SK-N-SH treated with all-trans-retinoic acid at 6 μM for 48 hours (cell line): ENCODE measurements at regions not wholly inside any gene's neighbourhood (a gene's known extent, or its start where the extent isn't known, plus 50 kb on each side); places are given as distances from the start of the nearest gene placed in this dataset.

ENCODE experiments used
- ATAC-seq: fragments of 200-7000 bp; cut with Tn5 transposase; 3 replicates; pipeline ENCODE4 v1.9.1; 2020; ENCODE audit warnings: mild to moderate bottlenecking, moderate library complexity
- ARNTL ChIP-seq: fragments of 450-650 bp; formaldehyde crosslinking; IDR thresholded peaks from 2 replicates; pipeline ENCODE4 v1.5.0; 2020; ENCODE audit warnings: low read depth, mild to moderate bottlenecking, moderate library complexity, borderline replicate concordance
- BACH2 ChIP-seq: fragments of 250-450 bp; sonication (Bioruptor Pico); IDR thresholded peaks from 2 replicates; pipeline ENCODE4 v1.9.0; 2021; ENCODE audit warnings: mild to moderate bottlenecking, borderline replicate concordance
- CREB5 ChIP-seq: fragments of 250-450 bp; sonication (Bioruptor Pico); IDR thresholded peaks from 2 replicates; pipeline ENCODE4 v1.5.1; 2020; ENCODE audit warnings: low read depth, mild to moderate bottlenecking, moderate library complexity
- CSRNP3 ChIP-seq: fragments of 250-450 bp; sonication (Bioruptor Pico); IDR thresholded peaks from 2 replicates; pipeline ENCODE4 v1.5.1; 2021; ENCODE audit warnings: mild to moderate bottlenecking, moderate library complexity
- ESRRG ChIP-seq: fragments of 250-450 bp; sonication (Bioruptor Pico); IDR thresholded peaks from 2 replicates; pipeline ENCODE4 v1.6.1; 2021; ENCODE audit warnings: mild to moderate bottlenecking
- GLIS3 ChIP-seq: fragments of 250-450 bp; sonication (Bioruptor Pico); IDR thresholded peaks from 2 replicates; pipeline ENCODE4 v1.5.0; 2020; ENCODE audit warnings: mild to moderate bottlenecking, moderate library complexity
- ISL1 ChIP-seq: fragments of 250-450 bp; sonication (Bioruptor Pico); IDR thresholded peaks from 2 replicates; pipeline ENCODE4 v2.1.2; 2022; ENCODE audit warnings: mild to moderate bottlenecking, moderate library complexity
- OSR1 ChIP-seq: fragments of 250-450 bp; sonication (Bioruptor Pico); IDR thresholded peaks from 2 replicates; pipeline ENCODE4 v1.8.0; 2022; ENCODE audit warnings: moderate library complexity, mild to moderate bottlenecking, inconsistent platforms
- POU6F1 ChIP-seq: fragments of 250-450 bp; sonication (Bioruptor Pico); IDR thresholded peaks from 2 replicates; pipeline ENCODE4 v1.8.0; 2021; ENCODE audit warnings: low read depth, mild to moderate bottlenecking, moderate library complexity, borderline replicate concordance
- PPARA ChIP-seq: fragments of 250-450 bp; sonication (Bioruptor Pico); IDR thresholded peaks from 2 replicates; pipeline ENCODE4 v1.5.0; 2020; ENCODE audit warnings: mild to moderate bottlenecking, borderline replicate concordance
- RARB ChIP-seq: fragments of 250-450 bp; sonication (Bioruptor Pico); IDR thresholded peaks from 2 replicates; pipeline ENCODE4 v1.8.0; 2021; ENCODE audit warnings: mild to moderate bottlenecking, moderate library complexity
- SNAI2 ChIP-seq: fragments of 250-450 bp; sonication (Bioruptor Pico); IDR thresholded peaks from 2 replicates; pipeline ENCODE4 v1.5.0; 2020; ENCODE audit warnings: mild to moderate bottlenecking, moderate library complexity
- TCF4 ChIP-seq: fragments of 250-450 bp; sonication (Bioruptor Pico); IDR thresholded peaks from 2 replicates; pipeline ENCODE4 v1.8.0; 2021; ENCODE audit warnings: mild to moderate bottlenecking, moderate library complexity, borderline replicate concordance
- TOX ChIP-seq: fragments of 250-450 bp; sonication (Bioruptor Pico); IDR thresholded peaks from 2 replicates; pipeline ENCODE4 v1.8.0; 2021; ENCODE audit warnings: mild to moderate bottlenecking, moderate library complexity, borderline replicate concordance
- TSHZ2 ChIP-seq: fragments of 250-450 bp; sonication (Bioruptor Pico); IDR thresholded peaks from 2 replicates; pipeline ENCODE4 v1.5.0; 2020; ENCODE audit warnings: mild to moderate bottlenecking, moderate library complexity
- ZC3H10 ChIP-seq: fragments of 250-450 bp; sonication (Bioruptor Pico); IDR thresholded peaks from 2 replicates; pipeline ENCODE4 v1.5.1; 2021; ENCODE audit warnings: mild to moderate bottlenecking, moderate library complexity
- ZFP3 ChIP-seq: fragments of 250-450 bp; sonication (Bioruptor Pico); IDR thresholded peaks from 2 replicates; pipeline ENCODE4 v1.5.0; 2020; ENCODE audit warnings: mild to moderate bottlenecking, moderate library complexity
- ZFP30 ChIP-seq: fragments of 450-650 bp; formaldehyde crosslinking; IDR thresholded peaks from 2 replicates; pipeline ENCODE4 v1.5.0; 2022; ENCODE audit warnings: mild to moderate bottlenecking, moderate library complexity
- ZNF565 ChIP-seq: fragments of 450-650 bp; formaldehyde crosslinking; conservative IDR thresholded peaks from 2 replicates; pipeline ENCODE4 v1.5.0; 2020; ENCODE audit warnings: low read depth, mild to moderate bottlenecking, moderate library complexity
- ZNF70 ChIP-seq: fragments of 450-650 bp; formaldehyde crosslinking; IDR thresholded peaks from 2 replicates; pipeline ENCODE4 v1.5.0; 2020; ENCODE audit warnings: mild to moderate bottlenecking, moderate library complexity
- ZNF8 ChIP-seq: fragments of 450-650 bp; formaldehyde crosslinking; IDR thresholded peaks from 2 replicates; pipeline ENCODE4 v1.5.0; 2020; ENCODE audit warnings: mild to moderate bottlenecking, moderate library complexity

GRCh38 chr20:20969701-20970280, 136.4 kb downstream of the LINC00237 start:
- TF ChIP-seq ZNF565 (CRISPR knock-in tag) = no peak
- TF ChIP-seq SNAI2 (CRISPR knock-in tag) = no peak
- TF ChIP-seq ZFP3 (CRISPR knock-in tag) = no peak
- no peak for TF ChIP-seq TSHZ2 (CRISPR knock-in tag)
- TF ChIP-seq OSR1 (CRISPR knock-in tag) = no peak
- no peak for TF ChIP-seq TOX (CRISPR knock-in tag)
- TF ChIP-seq POU6F1 (CRISPR knock-in tag) = no peak
- no peak for TF ChIP-seq BACH2 (CRISPR knock-in tag)
- no peak for TF ChIP-seq ZNF70 (CRISPR knock-in tag)
- TF ChIP-seq GLIS3 (CRISPR knock-in tag) = no peak
- TF ChIP-seq ISL1 (CRISPR knock-in tag) = no peak
- TF ChIP-seq ZNF8 = no peak
- no peak for TF ChIP-seq ZFP30 (CRISPR knock-in tag)
- no peak for ATAC-seq

GRCh38 chr20:20967564-20968184, 138.5 kb downstream of the LINC00237 start:
- TF ChIP-seq PPARA (CRISPR knock-in tag) (no peak), POU6F1 (CRISPR knock-in tag) (no peak), TOX (CRISPR knock-in tag) (no peak), RARB (no peak), ARNTL (CRISPR knock-in tag) (no peak), SNAI2 (CRISPR knock-in tag) (no peak), ZFP30 (CRISPR knock-in tag) (no peak), BACH2 (CRISPR knock-in tag) (no peak), ZNF70 (CRISPR knock-in tag) (no peak), CSRNP3 (CRISPR knock-in tag) (no peak), CREB5 (CRISPR knock-in tag) (no peak), ESRRG (CRISPR knock-in tag) (no peak), ZC3H10 (CRISPR knock-in tag) (no peak), ZFP3 (CRISPR knock-in tag) (no peak)
- ATAC-seq = no peak

- TF ChIP-seq CREB5 (CRISPR knock-in tag) = no peak
- TF ChIP-seq ZNF8 = no peak
- TF ChIP-seq TCF4 (CRISPR knock-in tag) = no peak
- no peak for ATAC-seq
These were observed 140.0 kb downstream of the LINC00237 start for GRCh38 chr20:20966171-20966570.
